Cardiac fibroblast (primary cell): ENCODE measurements at regions not wholly inside any gene's neighbourhood (a gene's known extent, or its start where the extent isn't known, plus 50 kb on each side); places are given as distances from the start of the nearest gene placed in this dataset.
A peak's percentile ranks its signal among the peaks of the same experiment; 100 is the strongest.

Experiments
- DNase-seq, 2 donors: peaks; one replicate each; pipeline versions ENCODE4 v3.0.0 to v3.0.0-alpha.2; 2010; ENCODE audit warnings: low read depth in 2 of 2
- H3K4me3 ChIP-seq, 2 donors: replicated peaks in 1 of 2; 1 replicate in 1 of 2; 2 replicates in 1 of 2; pipeline ENCODE4 v1.5.1; 2011; ENCODE audit warnings: low read depth in 2 of 2, low read length in 2 of 2, mild to moderate bottlenecking in 2 of 2, moderate library complexity in 1 of 2
- CTCF ChIP-seq: IDR thresholded peaks from one replicate; pipeline ENCODE4 v1.5.1; 2011; ENCODE audit warnings: low read depth, mild to moderate bottlenecking, low read length, inconsistent platforms

DNA sequence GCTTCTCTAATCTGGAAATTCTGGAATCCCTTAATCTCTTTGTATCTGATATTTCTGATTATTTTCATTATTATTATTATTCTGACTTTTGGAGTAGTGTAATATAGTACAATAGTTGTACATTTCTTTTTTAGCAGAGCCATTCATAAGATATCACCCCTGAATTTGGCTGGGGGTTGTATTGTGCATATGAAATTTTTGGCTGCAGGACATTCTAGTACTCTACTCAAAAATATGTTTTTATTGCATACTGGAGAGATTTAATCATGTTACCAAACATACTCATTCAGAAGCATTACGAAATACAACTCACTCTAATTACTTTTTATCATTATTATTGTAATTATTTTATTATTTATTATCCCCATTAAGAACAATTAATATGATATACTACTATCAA, 589.7 kb upstream of the KCNMB2 start:
- H3K4me3 ChIP-seq: no peak overlapping the region
- peak; percentile 32 to 49 for DNase-seq
- no peak for TF ChIP-seq CTCF

DNA sequence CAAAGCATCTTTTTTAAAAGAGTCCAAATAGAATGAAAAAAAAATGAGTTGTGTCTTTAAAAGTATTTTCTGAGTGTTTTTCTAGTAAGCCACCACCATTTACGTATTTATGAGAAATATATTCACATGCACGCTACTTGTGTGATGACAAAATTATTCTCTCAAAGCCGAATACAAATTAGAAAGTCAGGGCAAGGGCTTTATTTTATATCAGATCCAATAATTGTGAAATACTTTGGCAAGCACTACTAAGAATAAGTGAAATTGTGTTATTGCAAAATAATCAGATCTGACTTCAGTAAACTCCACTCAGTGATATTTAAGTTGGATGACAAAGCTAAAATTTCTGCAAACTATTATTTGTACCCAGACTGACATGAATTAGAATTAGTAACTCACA, 589.3 kb upstream of the KCNMB2 start:
- no peak for TF ChIP-seq CTCF
- DNase-seq: peak; percentile 62 to 65
- no peak overlapping the region for H3K4me3 ChIP-seq

GRCh38 chr3:177947901-177948300, 588.3 kb upstream of the KCNMB2 start:
- no peak for TF ChIP-seq CTCF
- H3K4me3 ChIP-seq: no peak overlapping the region
- no peak for DNase-seq

GRCh38 chr3:177948716-177949425, 587.4 kb upstream of the KCNMB2 start:
- TF ChIP-seq CTCF: no peak
- no peak overlapping the region for H3K4me3 ChIP-seq
- no peak for DNase-seq

GRCh38 chr3:177959188-177959587, 577.0 kb upstream of the KCNMB2 start:
- no peak overlapping the region for H3K4me3 ChIP-seq
- no peak for DNase-seq
- no peak for TF ChIP-seq CTCF

- DNase-seq: peak; percentile 71 to 76
- TF ChIP-seq CTCF: no peak
- no peak overlapping the region for H3K4me3 ChIP-seq
Measured at GRCh38 chr3:177960014-177960413, 576.2 kb upstream of the KCNMB2 start.

DNA sequence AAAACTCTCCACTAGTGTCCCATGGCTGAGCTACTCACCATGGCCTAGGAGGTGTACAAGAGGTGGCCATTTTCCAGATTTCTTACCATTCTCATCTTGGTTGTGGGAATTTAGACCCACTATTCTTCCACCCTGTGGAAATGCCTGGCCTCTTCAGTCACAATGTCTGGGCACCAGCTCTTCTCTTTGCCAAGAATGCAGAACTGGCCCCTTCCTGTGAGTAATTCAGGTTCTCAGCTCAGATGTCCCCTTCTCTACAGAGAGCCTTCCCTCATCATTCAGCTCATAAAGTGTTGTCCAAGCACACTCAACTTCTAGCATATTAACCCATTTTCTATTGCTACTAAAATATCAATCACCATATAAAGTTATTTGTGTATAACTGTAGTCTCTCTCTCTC, 575.5 kb upstream of the KCNMB2 start:
- no peak overlapping the region for H3K4me3 ChIP-seq
- TF ChIP-seq CTCF: no peak
- DNase-seq: peak in 1 of 2 donors; percentile 43
